NCI-H2107 treated with DMSO at 0.1 percent for 48 hours (cell line): ENCODE measurements at regions not wholly inside any gene's neighbourhood (a gene's known extent, or its start where the extent isn't known, plus 50 kb on each side); places are given as distances from the start of the nearest gene placed in this dataset.
"Not testable (repeated sequence)": the region's sequence is repeated elsewhere in the genome, so short reads cannot be mapped to it uniquely, and the experiment has no call there.

ENCODE experiments used
- DNase-seq: peaks from one replicate; lab custom pipeline; 2025; ENCODE audit not compliant: unreplicated experiment; lab: John Stamatoyannopoulos, UW

DNA sequence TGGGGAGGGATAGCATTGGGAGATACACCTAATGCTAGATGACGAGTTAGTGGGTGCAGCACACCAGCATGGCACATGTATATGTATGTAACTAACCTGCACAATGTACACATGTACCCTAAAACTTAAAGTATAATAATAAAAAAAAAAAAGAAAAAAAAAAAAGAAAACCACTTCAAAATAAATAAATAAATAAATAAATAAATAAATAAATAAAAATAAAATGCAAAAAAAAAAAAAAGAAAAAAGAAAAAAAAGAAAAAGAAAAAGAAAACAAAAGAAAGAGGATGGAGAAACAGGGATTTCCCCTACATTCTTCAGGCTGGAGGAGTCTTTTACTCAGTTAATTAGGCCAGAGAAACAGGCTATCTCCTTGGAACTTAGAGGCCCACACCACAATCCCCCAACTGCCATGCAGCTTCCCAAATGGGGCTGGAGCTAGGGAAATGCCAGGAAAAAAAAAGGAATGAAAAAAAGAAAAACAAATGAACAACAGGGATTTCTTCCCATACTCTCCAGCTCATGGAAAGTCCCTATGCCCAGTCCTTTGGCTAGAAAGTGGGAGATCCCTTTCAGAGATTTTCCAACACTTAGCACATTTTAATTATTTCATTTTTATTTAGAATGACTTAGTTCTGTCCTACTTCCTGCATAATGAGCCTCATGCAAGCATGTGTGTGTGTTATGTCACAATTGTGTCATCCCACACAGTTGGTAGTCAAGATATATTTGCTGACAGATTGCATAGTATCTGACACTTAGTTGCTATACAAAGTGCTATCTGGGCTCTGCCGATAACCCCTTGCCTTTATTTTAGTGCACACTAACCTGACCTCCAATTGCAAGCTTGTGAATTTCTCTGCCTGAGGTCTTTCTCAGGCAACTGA is 486.4 kb downstream of the PLPP3 start:
- no peak for DNase-seq

DNA sequence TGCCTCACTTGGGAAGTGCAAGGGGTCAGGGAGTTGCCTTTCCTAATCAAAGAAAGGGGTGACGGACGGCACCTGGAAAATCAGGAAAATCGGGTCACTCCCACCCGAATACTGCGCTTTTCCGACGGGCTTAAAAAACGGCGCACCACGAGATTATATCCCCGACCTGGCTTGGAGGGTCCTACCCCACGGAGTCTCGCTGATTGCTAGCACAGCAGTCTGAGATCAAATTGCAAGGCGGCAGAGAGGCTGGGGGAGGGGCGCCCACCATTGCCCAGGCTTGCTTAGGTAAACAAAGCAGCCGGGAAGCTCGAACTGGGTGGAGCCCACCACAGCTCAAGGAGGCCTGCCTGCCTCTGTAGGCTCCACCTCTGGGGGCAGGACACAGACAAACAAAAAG is 489.5 kb downstream of the PLPP3 start:
- DNase-seq, result not testable (repeated sequence)

DNA sequence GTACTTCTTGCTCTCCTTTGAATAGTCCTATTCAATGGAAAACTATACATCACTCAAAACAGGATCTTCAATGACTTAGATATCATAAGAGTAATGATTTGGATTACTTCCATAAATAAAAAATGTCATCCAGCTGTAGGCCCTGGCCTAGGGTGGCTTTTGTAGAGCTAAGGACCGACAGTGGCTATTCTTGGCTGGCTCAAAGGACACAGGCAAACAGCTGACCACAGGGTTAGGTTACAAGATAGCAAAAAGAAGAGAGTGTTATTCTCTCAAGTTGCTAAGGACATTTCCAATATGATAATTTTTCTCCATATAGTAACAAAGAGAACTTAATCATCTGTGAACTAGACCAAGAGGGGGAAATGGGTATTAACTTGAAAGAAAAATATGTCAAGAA is 495.1 kb downstream of the PLPP3 start:
- no peak for DNase-seq

- DNase-seq, result no peak
These were observed 497.6 kb downstream of the PLPP3 start for GRCh38 chr1:56081736-56082135.

DNA sequence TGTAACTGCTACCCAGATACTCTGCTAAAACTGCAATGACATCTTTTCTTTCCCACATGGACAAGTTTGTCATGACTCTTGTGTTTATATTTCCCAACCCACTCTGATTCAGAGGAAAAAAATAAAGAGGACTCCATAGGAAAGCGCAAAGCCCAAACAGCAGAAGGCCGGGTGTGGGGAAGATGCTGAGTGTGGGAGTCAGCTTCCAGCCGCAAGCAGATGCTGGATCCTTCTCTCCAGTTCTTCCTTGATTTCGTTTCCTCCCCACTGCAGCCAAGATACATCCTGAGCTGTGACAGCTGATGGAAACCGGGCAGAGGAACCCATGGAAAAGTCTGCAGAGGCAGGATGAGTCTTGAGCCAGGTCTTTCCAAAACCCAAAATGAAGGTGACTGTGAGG is 498.2 kb downstream of the PLPP3 start:
- DNase-seq, result no peak

DNA sequence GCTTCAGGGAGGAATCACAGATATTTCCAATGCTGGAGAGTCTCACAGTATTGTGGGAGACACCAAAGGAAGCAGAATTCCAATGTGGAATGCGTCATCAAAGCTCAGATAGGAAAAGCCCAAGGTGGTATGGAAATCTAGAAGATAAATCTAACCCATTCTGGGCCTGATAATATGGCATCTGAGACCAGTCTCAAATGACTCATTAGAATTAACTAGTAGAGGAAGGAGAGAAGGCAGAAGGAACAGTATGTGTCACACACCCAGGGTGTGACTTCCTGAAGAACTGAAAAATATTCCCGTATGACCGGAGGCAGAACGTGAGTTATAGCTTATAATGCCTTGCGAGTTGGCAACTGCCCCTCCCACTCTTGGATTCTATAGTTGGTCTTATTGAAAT is 499.2 kb downstream of the PLPP3 start:
- DNase-seq, result no peak

- DNase-seq, result no peak
These were observed 500.0 kb downstream of the PLPP3 start for GRCh38 chr1:56079391-56079790.

GRCh38 chr1:56077206-56077605 is 502.2 kb downstream of the PLPP3 start:
- no peak for DNase-seq

GRCh38 chr1:56074007-56074651 is 505.2 kb downstream of the PLPP3 start:
- DNase-seq, result no peak

DNA sequence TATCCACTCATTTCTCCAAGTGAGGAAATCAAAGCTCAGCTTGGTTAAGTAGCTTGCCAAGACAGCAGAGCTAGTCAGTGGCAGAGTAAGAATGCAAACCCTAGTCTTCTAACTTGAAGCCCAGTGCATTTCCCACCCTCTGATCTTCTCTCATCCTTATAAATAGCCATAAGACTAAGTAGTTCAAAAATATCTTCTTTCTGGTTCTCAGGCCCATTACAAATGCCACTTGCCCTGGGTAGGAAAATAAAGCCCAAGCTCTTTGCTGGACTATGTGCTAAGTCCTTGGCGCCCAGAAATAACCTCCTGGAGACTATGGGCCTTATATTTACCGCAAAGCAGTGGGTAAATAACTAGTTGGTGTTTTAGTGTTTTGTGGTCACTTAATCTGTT is 505.8 kb downstream of the PLPP3 start:
- no peak for DNase-seq

DNA sequence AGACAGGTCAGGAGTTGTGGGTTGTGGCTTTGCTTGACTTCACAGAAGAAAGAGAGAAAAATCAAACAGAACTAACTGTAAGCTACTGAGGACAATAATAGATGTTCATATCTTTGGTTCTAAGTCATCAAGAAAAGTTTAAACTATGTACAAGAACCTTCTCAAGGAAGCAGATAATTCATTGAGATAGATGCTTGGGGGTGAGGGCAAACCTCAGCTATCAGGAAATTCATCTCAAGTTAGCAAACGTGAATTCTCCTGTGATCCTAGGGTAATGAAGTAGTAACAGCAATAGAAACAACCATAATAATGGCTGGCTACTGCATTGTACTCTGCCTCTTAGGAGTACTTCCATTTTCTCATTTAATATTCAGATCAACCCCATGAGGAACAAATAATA is 506.2 kb downstream of the PLPP3 start:
- DNase-seq, result no peak

GRCh38 chr1:56072310-56072709 is 507.1 kb downstream of the PLPP3 start:
- no peak for DNase-seq

DNA sequence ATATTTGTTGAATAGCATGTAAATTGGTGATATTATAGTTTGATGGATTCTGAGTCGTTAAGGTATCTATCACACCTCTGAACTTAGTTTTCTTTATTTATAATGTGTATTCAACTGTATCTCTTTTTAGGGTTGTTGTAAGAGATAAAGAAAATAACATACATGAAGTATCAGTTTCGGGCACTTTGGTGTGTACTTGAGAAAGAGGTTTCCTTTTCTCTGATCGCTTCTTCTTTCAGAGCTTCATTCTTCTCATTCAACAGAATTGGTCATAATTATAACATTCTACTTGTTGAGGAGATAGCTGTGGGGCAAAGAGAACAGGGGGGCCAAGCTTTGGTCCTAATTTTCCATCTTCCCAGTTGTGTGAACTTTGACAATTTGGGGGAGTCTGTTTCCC is 508.0 kb downstream of the PLPP3 start:
- DNase-seq, result no peak

- DNase-seq, result no peak
These were observed 508.8 kb downstream of the PLPP3 start for GRCh38 chr1:56070601-56071000.

GRCh38 chr1:56069824-56070223 is 509.5 kb downstream of the PLPP3 start:
- DNase-seq, result no peak

DNA sequence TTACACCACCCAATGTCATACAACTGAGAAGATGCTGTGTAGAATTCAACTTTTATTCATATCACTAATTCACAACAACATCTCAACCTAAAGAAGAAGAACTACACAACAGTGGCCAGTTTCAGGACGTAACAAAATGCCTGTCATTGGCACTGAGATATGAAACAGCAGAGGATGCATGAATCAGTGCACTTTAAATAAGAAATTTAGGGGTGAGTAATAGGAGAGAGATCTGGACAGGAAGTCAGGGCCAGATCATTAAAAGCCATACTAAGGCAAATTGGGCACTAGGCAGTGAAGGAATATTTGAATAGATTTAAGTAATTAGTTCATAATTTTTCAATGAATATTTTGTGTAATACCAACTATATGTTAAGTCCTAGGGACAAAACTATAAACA is 510.5 kb downstream of the PLPP3 start:
- no peak for DNase-seq

- no peak for DNase-seq
These were observed 511.2 kb downstream of the PLPP3 start for GRCh38 chr1:56068210-56068609.

DNA sequence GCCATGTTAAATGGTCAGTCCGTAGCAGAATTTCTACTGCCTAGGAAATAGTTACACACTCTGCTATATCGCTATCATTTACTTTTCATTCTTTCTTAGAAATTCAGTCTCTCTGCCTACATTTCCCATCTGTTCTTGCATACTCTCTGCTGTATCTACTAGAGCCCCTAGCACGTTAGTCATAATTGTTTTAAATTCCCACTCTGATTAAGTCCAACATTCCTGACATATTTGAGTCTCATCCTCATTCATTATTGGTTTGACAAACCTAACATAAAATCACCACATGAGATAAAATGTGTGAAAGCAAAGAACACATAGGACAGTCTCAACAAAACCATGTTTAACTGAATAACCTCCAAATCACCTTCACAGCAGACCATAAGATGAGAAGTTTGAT is 513.6 kb downstream of the PLPP3 start:
- DNase-seq, result no peak

- no peak for DNase-seq
These were observed 514.7 kb downstream of the PLPP3 start for GRCh38 chr1:56064705-56065104.

- DNase-seq, result no peak
These were observed 515.9 kb downstream of the PLPP3 start for GRCh38 chr1:56063461-56063860.

GRCh38 chr1:56062625-56063024 is 516.7 kb downstream of the PLPP3 start:
- DNase-seq, result no peak

DNA sequence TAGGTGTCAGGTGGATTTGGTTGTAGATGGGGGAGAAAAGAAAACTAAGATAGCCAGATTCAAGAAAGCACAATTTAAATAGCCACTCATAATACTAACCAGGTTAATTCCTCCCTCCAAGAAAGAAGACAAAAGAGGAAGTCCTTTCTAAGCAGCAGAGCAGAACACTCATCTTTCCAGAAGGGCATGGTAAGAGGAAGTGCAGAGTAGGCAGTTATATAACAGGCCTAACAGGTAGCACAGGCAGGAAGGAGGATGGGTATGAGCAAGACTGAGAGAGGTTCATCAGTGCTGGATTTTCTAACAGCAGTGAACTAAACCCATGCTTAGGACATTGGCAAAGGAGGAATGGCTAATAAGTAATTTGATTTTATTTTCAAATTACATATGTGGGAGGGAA is 517.5 kb downstream of the PLPP3 start:
- no peak for DNase-seq

DNA sequence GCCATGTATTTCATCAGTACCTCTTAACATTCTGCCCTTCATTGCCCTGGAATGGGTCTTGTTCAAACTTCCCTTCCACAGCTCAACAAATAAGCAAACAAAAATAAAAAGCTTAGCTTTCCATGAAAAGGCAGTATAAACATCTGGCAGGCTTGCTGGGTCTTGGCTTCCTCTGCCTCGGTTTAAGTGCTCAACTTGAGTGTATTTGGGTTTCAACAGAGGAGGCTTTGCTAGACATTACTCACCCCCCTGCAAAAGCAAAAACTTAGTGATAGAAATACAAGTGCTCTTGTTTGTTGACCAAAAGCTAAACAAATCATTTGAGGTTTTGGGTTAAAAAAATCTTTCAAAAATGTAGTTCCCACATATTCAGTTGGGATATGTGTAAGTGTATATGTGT is 518.5 kb downstream of the PLPP3 start:
- DNase-seq, result no peak
